HepG2 (cell line): ENCODE measurements at regions not wholly inside any gene's neighbourhood (a gene's known extent, or its start where the extent isn't known, plus 50 kb on each side); places are given as distances from the start of the nearest gene placed in this dataset.
"Not testable (repeated sequence)": the region's sequence is repeated elsewhere in the genome, so short reads cannot be mapped to it uniquely, and the experiment has no call there.

Experiments used
- CTCF ChIP-seq: sonication (generic); formaldehyde crosslinking; IDR thresholded peaks from 2 replicates; pipeline ENCODE4 v1.5.0; 2020; ENCODE audit warnings: mild to moderate bottlenecking, missing genetic modification reagents, moderate library complexity
- FOSL1 ChIP-seq: sonication (generic); formaldehyde crosslinking; IDR thresholded peaks from 2 replicates; pipeline ENCODE4 v1.9.0; 2021; ENCODE audit warnings: missing genetic modification reagents, borderline replicate concordance
- HDAC6 ChIP-seq: fragments of 200-600 bp; sonication (generic); IDR thresholded peaks from 2 replicates; pipeline ENCODE4 v1.7.0; 2017; ENCODE audit warnings: mild to moderate bottlenecking, antibody characterized with exemption, low read length, low read depth
- HMGXB4 ChIP-seq, 2 experiments: sonication (generic) in 1 of 2; formaldehyde crosslinking in 1 of 2; IDR thresholded peaks; 2 replicates each; pipeline versions ENCODE4 v1.4.0 to v1.6.1; 2018 to 2020; ENCODE audit warnings: missing genetic modification reagents in 2 of 2, borderline replicate concordance in 1 of 2, low read depth in 1 of 2, mild to moderate bottlenecking in 1 of 2, missing biosample characterization in 1 of 2
- IRF1 ChIP-seq: sonication (generic); formaldehyde crosslinking; IDR thresholded peaks from 2 replicates; pipeline ENCODE4 v1.4.0; 2020; ENCODE audit warnings: low read depth, mild to moderate bottlenecking, missing genetic modification reagents
- KLF6 ChIP-seq: IDR thresholded peaks from 2 replicates; pipeline ENCODE4 v1.8.0; 2016; ENCODE audit warnings: missing biosample characterization, missing genetic modification reagents
- MXI1 ChIP-seq: IDR thresholded peaks from 3 replicates; pipeline ENCODE4 v1.6.1; 2012; ENCODE audit warnings: low read depth, low read length, inconsistent platforms, borderline replicate concordance
- POLR2AphosphoS5 ChIP-seq: IDR thresholded peaks from 2 replicates; pipeline ENCODE4 v1.6.1; 2012; ENCODE audit warnings: low read depth, low read length
- SATB2 ChIP-seq: sonication (generic); formaldehyde crosslinking; IDR thresholded peaks from 2 replicates; pipeline ENCODE4 v1.5.0; 2020; ENCODE audit warnings: missing genetic modification reagents
- SKI ChIP-seq: fragments of 450-650 bp; IDR thresholded peaks from one replicate; pipeline ENCODE4 v1.6.1; 2018; ENCODE audit warnings: mild to moderate bottlenecking; ENCODE audit not compliant: partially characterized antibody
- YY1 ChIP-seq: IDR thresholded peaks from 2 replicates; pipeline ENCODE4 v1.6.1; 2011; ENCODE audit warnings: low read length, low read depth, moderate library complexity, mild to moderate bottlenecking; ENCODE audit not compliant: insufficient read depth, insufficient replicate concordance
- ZNF12 ChIP-seq: sonication (generic); formaldehyde crosslinking; IDR thresholded peaks from 2 replicates; pipeline ENCODE4 v1.5.0; 2020; ENCODE audit warnings: missing genetic modification reagents
- ZNF687 ChIP-seq: sonication (generic); formaldehyde crosslinking; IDR thresholded peaks from 2 replicates; pipeline ENCODE4 v1.5.1; 2020; ENCODE audit warnings: mild to moderate bottlenecking, missing genetic modification reagents, moderate library complexity

- TF ChIP-seq HMGXB4 (CRISPR knock-in tag; IDR thresholded peaks at IDR 0.05; ENCODE audit: borderline replicate concordance in 1 of 2, low read depth in 1 of 2); CTCF; YY1; KLF6 (CRISPR knock-in tag); SATB2 (CRISPR knock-in tag); SKI; FOSL1 (CRISPR knock-in tag); ZNF687 (CRISPR knock-in tag); IRF1 (CRISPR knock-in tag); ZNF12 (CRISPR knock-in tag); POLR2AphosphoS5; MXI1; HDAC6: not testable (repeated sequence)
These were observed 207.2 kb downstream of the BANP start for GRCh38 chr16:88158256-88159045.
